K562 (cell line): ENCODE measurements at regions not wholly inside any gene's neighbourhood (a gene's known extent, or its start where the extent isn't known, plus 50 kb on each side); places are given as distances from the start of the nearest gene placed in this dataset.
A peak's percentile ranks its signal among the peaks of the same experiment; 100 is the strongest.

Experiments used
- ATAC-seq: fragments of 200-7000 bp; cut with Tn5 transposase; 3 replicates; pipeline ENCODE4 v1.9.1; 2020; ENCODE audit warnings: moderate library complexity
- BruUV-seq: library from RNA; stranded (reverse); fragments of 400-500 nt; replicated peaks from 2 replicates; lab custom pipeline; 2021; lab: Mats Ljungman, UMichigan
- CTCF ChIA-PET: fragments of 300-600 bp; formaldehyde crosslinking; extraction: SDS; loops from one replicate; lab custom pipeline; 2021; ENCODE audit warnings: low intra/inter-chr PET ratio; lab: Yijun Ruan, JAX
- POLR2A ChIA-PET: fragments of 300-600, 350-650 bp; sonication (Branson Sonifier 250); formaldehyde crosslinking; extraction: SDS; loops from one replicate; lab custom pipeline; 2021; ENCODE audit warnings: antibody characterized with exemption, inconsistent platforms; lab: Yijun Ruan, JAX
- DNase-seq, 4 experiments: peaks; one replicate each; pipeline versions ENCODE4 v3.0.0 to v3.0.0-alpha.2; 2011 to 2018; ENCODE audit warnings: low spot score in 3 of 4, mixed read lengths in 3 of 4; ENCODE audit errors: extremely low read depth in 1 of 4
- FAIRE-seq: peaks from 2 replicates; lab custom pipeline; 2011; peaks lifted over from hg19 to GRCh38; lab: Jason Lieb, UNC
- H2AFZ ChIP-seq: 2 replicates; pipeline ENCODE4 v1.6.0; 2011; ENCODE audit warnings: low read depth, low read length, control low read depth, inconsistent platforms
- H3K27ac ChIP-seq: fragments of 200-600 bp; 3 replicates; pipeline ENCODE4 v1.8.0; 2011; ENCODE audit warnings: low read depth, mild to moderate bottlenecking, control low read depth, inconsistent platforms, low read length, moderate library complexity, mixed read lengths; ENCODE audit errors: extremely low read depth
- H3K27me3 ChIP-seq, 2 experiments: fragments of 300-600 bp in 1 of 2; 2 replicates in 1 of 2; 3 replicates in 1 of 2; pipeline versions ENCODE4 v1.6.0 to v1.8.0; 2011; ENCODE audit warnings: inconsistent platforms in 2 of 2, low read length in 2 of 2, mild to moderate bottlenecking in 1 of 2, mixed read lengths in 1 of 2, moderate library complexity in 1 of 2; ENCODE audit not compliant: control insufficient read depth in 2 of 2, insufficient read depth in 2 of 2
- H3K36me3 ChIP-seq: fragments of 300-600 bp; 3 replicates; pipeline ENCODE4 v1.8.0; 2011; ENCODE audit warnings: mild to moderate bottlenecking, low read length, inconsistent platforms; ENCODE audit not compliant: control insufficient read depth, insufficient read depth
- H3K4me1 ChIP-seq, 2 experiments: fragments of 200-600 bp in 1 of 2; replicated peaks in 1 of 2; 2 replicates in 1 of 2; 3 replicates in 1 of 2; pipeline versions ENCODE4 v1.5.1 to v1.8.0; 2011; ENCODE audit warnings: inconsistent platforms in 2 of 2, low read length in 2 of 2, mild to moderate bottlenecking in 1 of 2, mixed read lengths in 1 of 2, moderate library complexity in 1 of 2; ENCODE audit not compliant: control insufficient read depth in 2 of 2, insufficient read depth in 2 of 2
- H3K4me2 ChIP-seq: 2 replicates; pipeline ENCODE4 v1.6.1; 2011; ENCODE audit warnings: low read length, control low read depth, inconsistent platforms, mixed read lengths; ENCODE audit not compliant: insufficient read depth
- H3K4me3 ChIP-seq: fragments of 200-600 bp; sonication (generic), shearing (Covaris generic); 2 replicates; pipeline ENCODE4 v1.5.1; 2016; ENCODE audit warnings: control low read depth, inconsistent platforms
- H3K79me2 ChIP-seq: fragments of 200-600 bp; 3 replicates; pipeline ENCODE4 v1.8.0; 2011; ENCODE audit warnings: low read length, inconsistent platforms; ENCODE audit not compliant: control insufficient read depth, insufficient read depth
- H3K9ac ChIP-seq, 2 experiments: 2 replicates each; pipeline versions ENCODE4 v1.6.0 to v1.6.1; 2011; ENCODE audit warnings: low read depth in 2 of 2, low read length in 2 of 2, control low read depth in 1 of 2, inconsistent platforms in 1 of 2, mild to moderate bottlenecking in 1 of 2, mixed read lengths in 1 of 2; ENCODE audit not compliant: insufficient read depth in 1 of 2
- H3K9me1 ChIP-seq: one replicate; pipeline ENCODE4 v1.6.0; 2011; ENCODE audit warnings: inconsistent platforms, mild to moderate bottlenecking, low read length, moderate library complexity; ENCODE audit not compliant: control insufficient read depth, insufficient read depth
- H3K9me3 ChIP-seq: replicated peaks from 2 replicates; pipeline ENCODE4 v1.5.1; 2011; ENCODE audit warnings: low read depth, low read length, inconsistent platforms; ENCODE audit not compliant: control insufficient read depth, insufficient read depth
- H4K20me1 ChIP-seq: replicated peaks from 2 replicates; pipeline ENCODE4 v1.6.1; 2011; ENCODE audit warnings: low read length, inconsistent platforms, mixed read lengths; ENCODE audit not compliant: control insufficient read depth, insufficient read depth
- BHLHE40 ChIP-seq: IDR thresholded peaks from 2 replicates; pipeline ENCODE4 v1.6.1; 2011; ENCODE audit warnings: low read length, improper control_type of control experiment
- CEBPB ChIP-seq: fragments of 450-650 bp; IDR thresholded peaks from 2 replicates; pipeline ENCODE4 v1.6.1; 2016; ENCODE audit warnings: missing genetic modification characterization, missing compliant biosample characterization
- GATAD2A ChIP-seq: fragments of 450-650 bp; IDR thresholded peaks from 2 replicates; pipeline ENCODE4 v1.6.1; 2017
- HEY1 ChIP-seq: fragments of 250-450 bp; sonication (Bioruptor Pico); IDR thresholded peaks from 2 replicates; pipeline ENCODE4 v1.5.0; 2020; ENCODE audit warnings: mild to moderate bottlenecking, moderate library complexity, borderline replicate concordance
- PRPF4 ChIP-seq: fragments of 200-400 bp; formaldehyde crosslinking; IDR thresholded peaks from one replicate; pipeline ENCODE4 v1.6.1; 2017; ENCODE audit warnings: low read length, low read depth, mild to moderate bottlenecking; ENCODE audit not compliant: insufficient read depth, poor library complexity, severe bottlenecking
- PTRF ChIP-seq: fragments of 450-650 bp; IDR thresholded peaks from 2 replicates; pipeline ENCODE4 v1.6.1; 2016; ENCODE audit warnings: mild to moderate bottlenecking, missing genetic modification characterization, missing compliant biosample characterization
- TEAD2 ChIP-seq: fragments of 450-650 bp; IDR thresholded peaks from 2 replicates; pipeline ENCODE4 v1.6.1; 2016; ENCODE audit warnings: missing genetic modification characterization, control low read depth, missing compliant biosample characterization
- WGBS: fragments of 100-300 bp; shearing (Covaris generic); methylation state at CpG from one replicate; pipeline ENCODE4 v1.1.6; 2016; ENCODE audit warnings: low coverage, mixed read lengths; ENCODE audit not compliant: insufficient coverage; ENCODE audit errors: missing lambda C conversion rate; 5-methylcytosine and 5-hydroxymethylcytosine counted together
- in situ Hi-C: fragments of 300-500 bp; cut with MboI; formaldehyde crosslinking; loops from 4 replicates; pipeline ENCODE4 v1.15.0; 2018; ENCODE audit warnings: inconsistent platforms, mixed read lengths
- intact Hi-C: fragments of 100-400 bp; cut with micrococcal nuclease; formaldehyde crosslinking; loops from 2 replicates; pipeline ENCODE4 v1.14.2; 2022
- TF ChIP-seq, protein P1 (sequence below): fragments of 250-450 bp; sonication (Bioruptor Pico); IDR thresholded peaks from 2 replicates; pipeline ENCODE4 v1.5.0; 2020; ENCODE audit warnings: mild to moderate bottlenecking

DNA sequence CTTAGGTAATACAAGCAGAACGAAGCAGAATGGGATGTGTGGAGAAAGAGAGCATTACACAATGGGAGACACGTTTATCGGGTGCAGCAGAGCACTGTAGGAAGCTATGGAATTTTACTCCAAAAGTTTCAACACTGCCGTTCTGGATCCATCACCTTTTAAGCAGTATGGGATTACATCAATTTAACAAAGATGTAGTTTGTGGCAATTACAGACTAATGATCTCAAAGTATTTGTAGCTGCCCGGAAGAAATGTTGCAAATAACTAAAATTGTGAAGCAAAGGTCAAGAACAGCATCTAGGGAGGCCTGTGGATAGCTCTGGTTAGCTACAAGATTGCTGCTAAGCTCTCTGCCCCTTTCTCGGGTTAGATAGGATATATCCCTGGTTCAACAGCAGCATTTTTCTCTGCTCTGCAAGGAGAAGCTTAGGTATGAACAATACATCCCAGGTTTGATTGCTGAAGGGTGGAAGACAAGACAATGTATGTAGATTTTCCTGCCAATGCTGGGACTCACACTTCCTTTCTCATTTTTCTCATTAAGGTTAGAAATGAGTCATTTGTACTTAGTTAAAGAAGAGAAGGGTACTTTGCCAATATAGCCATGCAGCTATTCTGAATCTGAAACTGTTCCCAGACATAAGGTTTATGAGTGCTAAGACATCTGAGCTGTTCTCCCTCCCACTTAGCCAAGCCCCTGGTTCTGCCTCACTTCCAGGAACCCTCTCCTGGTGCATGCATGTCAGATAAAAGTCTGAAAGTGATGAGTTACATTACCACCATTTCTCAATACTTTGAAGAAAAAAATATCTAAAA, 75.0 kb upstream of the HIF1A start:
- intact Hi-C loops, result no loop called here
- Histone ChIP-seq H4K20me1 (no peaks in the 10 kb centered on the region), H3K36me3 (no peaks in the 10 kb centered on the region), H3K9me1 (no peaks in the 10 kb centered on the region), H3K9me3 (no peaks in the 10 kb centered on the region), H3K4me3 (no peak overlapping the region), H3K9ac (no peak overlapping the region), H2AFZ (0 out of 2 replicates have a peak overlapping the region, but pooled peaks have one; percentile 3), H3K4me1 (no peaks in the 10 kb centered on the region), H3K79me2 (no peaks in the 10 kb centered on the region), H3K27ac (no peak overlapping the region), H3K27me3 (peaks cover 0 to 2% of the 10 kb centered on the region in 2 experiments; a peak in 2 of 5 replicates), H3K4me2 (no peak overlapping the region)
- CTCF ChIA-PET, result no interaction called here
- no peak for DNase-seq
- in situ Hi-C loops, result no loop called here
- no peak for ATAC-seq
- BruUV-seq, result no TSS peak
- POLR2A ChIA-PET, result interaction anchor here (1.1 kb wide), 1 partner anchor 9 kb away, joined by 4 read pairs; no protein-coding TSS in a partner anchor
- TF ChIP-seq CEBPB (peak; percentile 36; the same call in 1 of the 2 replicates), HEY1 (CRISPR knock-in tag) (no peak)
- FAIRE-seq, result no peak
- WGBS, result 4% methylated on average over 5 of the region's 6 CpGs

DNA sequence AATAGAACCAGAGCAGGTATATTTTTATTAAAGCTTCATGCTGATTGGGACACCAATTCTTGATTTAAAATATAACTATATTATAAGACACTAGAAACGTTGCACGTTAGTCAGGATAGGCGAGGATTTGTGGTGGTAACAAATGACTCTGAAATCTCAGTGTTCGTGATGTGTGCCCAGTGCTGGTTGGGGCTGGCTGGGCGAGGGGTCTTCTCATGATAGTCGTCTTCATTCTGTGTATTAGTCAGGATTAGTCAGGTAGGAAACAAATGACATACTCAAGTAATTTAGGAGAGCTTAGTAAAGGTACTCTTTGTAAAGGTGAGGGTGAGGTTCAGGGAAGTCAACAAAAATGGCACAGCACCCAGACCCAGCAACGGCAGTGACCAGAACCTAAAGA, 73.9 kb upstream of the HIF1A start:
- intact Hi-C loops, result no loop called here
- FAIRE-seq (no peak), DNase-seq (no peak), ATAC-seq (no peak)
- TF ChIP-seq BHLHE40, result no peak
- TF ChIP-seq GATAD2A, result no peak
- TF ChIP-seq, protein P1, sequence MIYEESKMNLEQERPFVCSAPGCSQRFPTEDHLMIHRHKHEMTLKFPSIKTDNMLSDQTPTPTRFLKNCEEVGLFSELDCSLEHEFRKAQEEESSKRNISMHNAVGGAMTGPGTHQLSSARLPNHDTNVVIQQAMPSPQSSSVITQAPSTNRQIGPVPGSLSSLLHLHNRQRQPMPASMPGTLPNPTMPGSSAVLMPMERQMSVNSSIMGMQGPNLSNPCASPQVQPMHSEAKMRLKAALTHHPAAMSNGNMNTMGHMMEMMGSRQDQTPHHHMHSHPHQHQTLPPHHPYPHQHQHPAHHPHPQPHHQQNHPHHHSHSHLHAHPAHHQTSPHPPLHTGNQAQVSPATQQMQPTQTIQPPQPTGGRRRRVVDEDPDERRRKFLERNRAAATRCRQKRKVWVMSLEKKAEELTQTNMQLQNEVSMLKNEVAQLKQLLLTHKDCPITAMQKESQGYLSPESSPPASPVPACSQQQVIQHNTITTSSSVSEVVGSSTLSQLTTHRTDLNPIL (CRISPR knock-in tag), result no peak
- no peak for TF ChIP-seq TEAD2
- TF ChIP-seq PRPF4, result no peak
- TF ChIP-seq PTRF, result no peak
- Histone ChIP-seq H3K27ac (no peak overlapping the region), H3K4me3 (no peak overlapping the region), H2AFZ (no peak overlapping the region), H4K20me1 (no peaks in the 10 kb centered on the region), H3K9me3 (no peaks in the 10 kb centered on the region), H3K27me3 (peaks cover 0 to 2% of the 10 kb centered on the region in 2 experiments; a peak in 2 of 5 replicates), H3K4me1 (no peaks in the 10 kb centered on the region), H3K9ac (no peak overlapping the region), H3K9me1 (no peaks in the 10 kb centered on the region), H3K4me2 (no peak overlapping the region), H3K79me2 (no peaks in the 10 kb centered on the region), H3K36me3 (no peaks in the 10 kb centered on the region)
- POLR2A ChIA-PET, result no interaction called here
- CTCF ChIA-PET, result no interaction called here
- BruUV-seq, result no TSS peak
- in situ Hi-C loops, result no loop called here
- WGBS, result 4% methylated on average over 7 of the region's 7 CpGs
